Ovary (tissue), 7 donors: ENCODE measurements at regions not wholly inside any gene's neighbourhood (a gene's known extent, or its start where the extent isn't known, plus 50 kb on each side); places are given as distances from the start of the nearest gene placed in this dataset.

Experiments used
- DNase-seq, 5 donors: peaks; one replicate each; pipeline ENCODE4 v3.0.0-alpha.2; 2019 to 2020
- H3K27ac ChIP-seq, 2 donors: fragments of 200-600 bp; one replicate each; pipeline versions ENCODE4 v1.5.1 to v1.8.0; 2019 to 2022
- H3K27me3 ChIP-seq: fragments of 200-600 bp; one replicate; pipeline ENCODE4 v1.8.0; 2022
- H3K36me3 ChIP-seq: fragments of 200-600 bp; sonication (generic); one replicate; pipeline ENCODE4 v1.5.1; 2019
- H3K4me1 ChIP-seq: one replicate; pipeline ENCODE4 v1.8.1; 2013; ENCODE audit warnings: mild to moderate bottlenecking, moderate library complexity; ENCODE audit not compliant: insufficient read depth
- H3K4me3 ChIP-seq: fragments of 200-600 bp; sonication (generic); one replicate; pipeline ENCODE4 v1.5.1; 2017
- H3K9me3 ChIP-seq, 2 donors: fragments of 200-600 bp in 1 of 2; sonication (generic) in 1 of 2; one replicate each; pipeline versions ENCODE4 v1.5.1 to v1.8.1; 2013 to 2019; ENCODE audit warnings: mild to moderate bottlenecking in 1 of 2, moderate library complexity in 1 of 2
- CTCF ChIP-seq, 3 donors: fragments of 450-650 bp in 2 of 3; fragments of 200-600 bp in 1 of 3; IDR thresholded peaks; one replicate each; pipeline versions ENCODE4 v1.5.1 to v1.8.0; 2016 to 2022; ENCODE audit warnings: antibody characterized with exemption in 3 of 3, mild to moderate bottlenecking in 1 of 3
- EP300 ChIP-seq: sonication (generic); formaldehyde crosslinking; IDR thresholded peaks from one replicate; pipeline ENCODE4 v1.6.1; 2017; ENCODE audit warnings: antibody characterized with exemption
- POLR2A ChIP-seq: fragments of 450-650 bp; IDR thresholded peaks from one replicate; pipeline ENCODE4 v1.6.1; 2017; ENCODE audit warnings: antibody characterized with exemption, mild to moderate bottlenecking, moderate library complexity
- WGBS, 3 donors: extraction: QIAGEN DNeasy Blood & Tissue Kit in 1 of 3; methylation state at CpG; one replicate each; pipeline versions ENCODE4 v1.1.5 to v1.1.7; 2013 to 2017; 5-methylcytosine and 5-hydroxymethylcytosine counted together
- intact Hi-C, 4 donors: fragments of 100-400 bp; cut with DNase I; formaldehyde crosslinking; loops; one replicate each; pipeline versions ENCODE4 v1.11.0 to v1.15.1; 2022 to 2023
- donor health status: DM: no; HTN: no; CAD: no; lungs with moderate emphysema.
- donor health status: DM: no; HTN: no; CAD: no.
- donor health status: Bipolar disorder and iron deficiency.
- donor health status: DM: no; HTN: no; CAD: no.
- donor health status: DM: yes; HTN: yes; CAD: no.

- WGBS, 3 donors, result 61 to 69% (median 67%) methylated on average over 17 of the region's 17 CpGs
- no peaks in the 10 kb centered on the region for H3K27me3 ChIP-seq
- intact Hi-C loops, result loop anchor here (5.0 to 10.0 kb wide), 2 partner anchors 744 to 747 kb away; no protein-coding TSS in a partner anchor
- no peak overlapping the region for H3K27ac ChIP-seq
- DNase-seq, result no peak
- TF ChIP-seq CTCF (IDR thresholded peaks at IDR 0.05) (peak in 1 of 3 donors; percentile 25), POLR2A (no peak), EP300 (no peak)
- no peaks in the 10 kb centered on the region for H3K36me3 ChIP-seq
- H3K9me3 ChIP-seq, result no peaks in the 10 kb centered on the region
- H3K4me3 ChIP-seq, result no peak overlapping the region
- no peaks in the 10 kb centered on the region for H3K4me1 ChIP-seq
Observed at GRCh38 chr14:95431199-95432143, 85.0 kb downstream of the SYNE3 start.

- no peak for DNase-seq
- H3K27me3 ChIP-seq, result no peaks in the 10 kb centered on the region
- peaks cover 5% of the 10 kb centered on the region for H3K4me1 ChIP-seq
- no peak overlapping the region for H3K4me3 ChIP-seq
- WGBS, 3 donors, result 89 to 92% (median 91%) methylated on average over 4 of the region's 4 CpGs
- no peak overlapping the region for H3K27ac ChIP-seq
- intact Hi-C loops, result no loop called here
- TF ChIP-seq POLR2A, result no peak
- H3K36me3 ChIP-seq, result no peaks in the 10 kb centered on the region
- no peaks in the 10 kb centered on the region for H3K9me3 ChIP-seq
Observed at GRCh38 chr14:95428557-95428956, 87.9 kb downstream of the SYNE3 start.

DNA sequence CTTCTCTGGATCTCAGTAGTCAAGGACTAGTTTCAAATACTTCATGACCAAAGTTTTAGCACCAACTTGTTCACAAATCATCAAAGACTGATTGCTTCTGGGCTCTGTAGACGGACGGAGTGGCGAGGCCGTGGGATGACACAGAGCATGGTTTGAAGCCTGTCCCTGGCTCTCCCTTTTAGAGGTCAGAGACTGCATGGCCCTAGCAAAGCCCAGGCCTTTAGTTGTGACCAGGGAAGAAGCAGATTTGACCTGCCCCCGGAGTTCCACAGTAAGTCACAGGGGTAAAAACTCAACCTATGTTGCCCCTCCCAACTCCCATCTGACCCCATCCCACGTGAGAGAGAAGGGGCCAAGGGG lies 90.4 kb downstream of the SYNE3 start:
- no peaks in the 10 kb centered on the region for H3K27me3 ChIP-seq
- H3K4me3 ChIP-seq, result no peak overlapping the region
- DNase-seq, result no peak
- no peak for TF ChIP-seq EP300
- no peak for TF ChIP-seq CTCF (IDR thresholded peaks at IDR 0.05)
- TF ChIP-seq POLR2A, result no peak
- WGBS, 3 donors, result 88 to 93% (median 92%) methylated on average over 6 of the region's 6 CpGs
- H3K27ac ChIP-seq, result no peak overlapping the region
- no peaks in the 10 kb centered on the region for H3K36me3 ChIP-seq
- H3K4me1 ChIP-seq, result peaks cover 5% of the 10 kb centered on the region
- intact Hi-C loops, result no loop called here
- H3K9me3 ChIP-seq, result no peaks in the 10 kb centered on the region

GRCh38 chr14:95425369-95426115 lies 90.9 kb downstream of the SYNE3 start:
- WGBS, 3 donors, result 89 to 90% (median 89%) methylated on average over 9 of the region's 9 CpGs
- no peak overlapping the region for H3K4me3 ChIP-seq
- intact Hi-C loops, result no loop called here
- DNase-seq, result no peak
- H3K27me3 ChIP-seq, result no peaks in the 10 kb centered on the region
- no peaks in the 10 kb centered on the region for H3K36me3 ChIP-seq
- no peak for TF ChIP-seq POLR2A
- no peak for TF ChIP-seq EP300
- TF ChIP-seq CTCF (IDR thresholded peaks at IDR 0.05), result no peak
- no peak overlapping the region for H3K27ac ChIP-seq
- no peaks in the 10 kb centered on the region for H3K9me3 ChIP-seq
- H3K4me1 ChIP-seq, result peaks cover 5% of the 10 kb centered on the region
